GM18505 (cell line): ENCODE measurements at regions not wholly inside any gene's neighbourhood (a gene's known extent, or its start where the extent isn't known, plus 50 kb on each side); places are given as distances from the start of the nearest gene placed in this dataset.

ENCODE experiments used
- ATAC-seq: cut with Tn5 transposase; IDR thresholded peaks from one replicate; pipeline ENCODE4 v1.9.1; 2021; ENCODE audit not compliant: unreplicated experiment
- POLR2A ChIP-seq: IDR thresholded peaks from 4 replicates; pipeline ENCODE4 v1.6.1; 2011; ENCODE audit warnings: borderline replicate concordance; ENCODE audit not compliant: insufficient read depth, insufficient read length; ENCODE audit errors: extremely low read depth

DNA sequence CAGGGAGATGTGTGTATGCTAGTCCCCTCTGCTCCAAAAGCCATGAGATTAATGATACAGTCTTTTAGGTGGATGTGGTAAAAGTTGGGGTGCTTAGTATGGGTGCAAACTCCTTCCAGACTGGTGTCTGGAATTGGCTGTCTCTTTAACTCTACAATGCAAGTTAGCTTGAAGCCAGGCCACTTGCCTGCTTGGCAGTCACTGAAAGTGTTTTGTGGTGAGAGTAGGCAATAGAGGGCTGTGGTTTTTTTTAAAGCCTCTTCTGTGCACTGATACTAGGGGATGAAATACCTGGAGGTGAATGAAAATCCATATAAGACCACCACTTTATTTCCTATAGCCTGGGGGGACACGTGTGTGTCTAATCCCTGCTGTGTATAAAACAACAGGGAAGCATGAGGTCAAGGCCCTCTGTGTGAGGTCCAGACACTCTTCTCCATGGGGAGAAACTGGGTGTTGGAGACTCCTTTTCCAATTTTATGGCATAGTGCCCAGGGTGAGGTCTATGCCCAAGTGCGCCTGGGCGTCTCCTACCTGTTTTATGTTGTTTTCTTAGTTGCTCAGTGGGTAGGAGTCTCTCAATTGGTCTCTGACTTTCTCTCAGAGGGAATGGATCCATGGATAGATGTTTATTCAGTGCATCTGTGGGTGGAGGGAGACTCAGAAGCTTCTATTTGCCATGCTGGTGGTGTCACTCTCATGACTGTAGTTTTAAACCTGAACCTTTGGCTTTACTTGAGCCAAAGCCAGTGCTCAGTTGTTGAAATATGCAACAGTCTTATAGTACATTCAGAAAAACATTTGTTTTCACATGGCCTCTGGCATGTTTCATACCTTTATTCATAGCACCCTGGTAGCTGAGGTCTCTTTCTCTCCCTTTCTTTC, 327.8 kb upstream of the ATP11B start:
- ATAC-seq: no peak
- no peak for TF ChIP-seq POLR2A

GRCh38 chr3:182469086-182469485, 324.2 kb upstream of the ATP11B start:
- no peak for TF ChIP-seq POLR2A

GRCh38 chr3:182470187-182470586, 323.1 kb upstream of the ATP11B start:
- no peak for ATAC-seq
- no peak for TF ChIP-seq POLR2A

More at GRCh38 chr3:182469086-182469485, 324.2 kb upstream of the ATP11B start:
- no peak for ATAC-seq

GRCh38 chr3:182473191-182473710, 320.1 kb upstream of the ATP11B start:
- TF ChIP-seq POLR2A: no peak
- ATAC-seq: no peak

DNA sequence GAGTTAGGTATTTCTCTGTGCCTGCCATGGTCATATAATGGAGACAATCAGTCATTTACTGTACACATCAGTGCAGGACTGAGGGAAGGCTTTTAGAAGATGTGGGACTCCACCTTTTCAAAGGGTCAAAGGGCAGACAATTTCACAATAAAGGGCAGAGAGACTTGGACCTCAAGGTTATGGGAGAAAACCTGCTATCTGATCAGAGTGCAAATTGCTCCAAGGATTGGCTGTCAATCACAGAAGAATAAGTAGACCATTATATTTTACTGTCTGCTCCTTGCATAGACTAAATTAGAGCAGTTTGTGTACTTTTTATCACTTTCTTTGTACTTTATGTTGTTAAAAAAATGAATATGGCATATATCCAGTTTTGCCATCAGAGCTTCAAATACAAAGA, 314.9 kb upstream of the ATP11B start:
- no peak for TF ChIP-seq POLR2A
- ATAC-seq: no peak

DNA sequence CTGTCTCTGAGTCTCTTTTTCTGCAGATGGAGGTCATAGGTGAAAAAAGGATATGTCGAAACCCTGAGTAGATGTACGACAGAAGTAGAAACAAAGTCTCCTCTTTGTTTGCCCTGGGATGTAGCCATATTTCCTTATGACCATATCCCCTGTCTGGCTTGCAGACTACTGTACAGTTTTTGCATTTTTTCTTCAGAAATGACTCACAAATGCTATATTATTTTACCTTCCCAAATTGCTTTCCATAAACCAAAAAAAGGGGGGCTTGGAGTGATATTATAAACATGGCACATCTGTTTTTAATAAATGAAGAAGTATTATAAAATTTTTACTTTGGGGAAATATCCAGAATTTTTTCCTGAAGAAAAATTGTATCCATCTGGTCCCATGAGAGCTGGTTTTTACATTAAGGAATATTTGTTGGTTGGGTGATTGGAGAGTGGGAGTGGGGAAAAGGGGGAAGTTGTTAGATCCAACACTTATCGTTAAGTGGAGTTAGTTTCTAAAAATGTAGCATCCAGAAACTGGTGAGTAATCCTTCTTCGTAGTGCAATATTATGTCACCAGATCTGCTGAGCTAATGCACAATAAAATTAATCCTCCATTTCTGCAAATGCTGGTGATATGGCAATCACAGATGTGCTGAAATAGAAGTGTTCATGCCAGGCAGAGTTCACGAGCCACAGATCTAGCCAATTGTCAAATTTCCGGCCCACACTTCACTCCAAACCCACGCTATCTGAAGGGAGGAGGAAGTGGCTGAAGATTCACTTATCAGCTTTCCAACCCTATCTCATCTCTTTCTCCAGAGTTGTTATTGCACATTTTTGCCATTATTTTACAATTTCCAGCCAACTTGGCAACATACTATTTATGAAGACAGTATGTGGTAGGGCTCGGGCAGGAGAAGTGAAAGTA, 313.6 kb upstream of the ATP11B start:
- TF ChIP-seq POLR2A: no peak
- ATAC-seq: no peak

GRCh38 chr3:182482705-182483104, 310.6 kb upstream of the ATP11B start:
- no peak for ATAC-seq
- no peak for TF ChIP-seq POLR2A

GRCh38 chr3:182484682-182485081, 308.6 kb upstream of the ATP11B start:
- ATAC-seq: no peak
- TF ChIP-seq POLR2A: no peak

DNA sequence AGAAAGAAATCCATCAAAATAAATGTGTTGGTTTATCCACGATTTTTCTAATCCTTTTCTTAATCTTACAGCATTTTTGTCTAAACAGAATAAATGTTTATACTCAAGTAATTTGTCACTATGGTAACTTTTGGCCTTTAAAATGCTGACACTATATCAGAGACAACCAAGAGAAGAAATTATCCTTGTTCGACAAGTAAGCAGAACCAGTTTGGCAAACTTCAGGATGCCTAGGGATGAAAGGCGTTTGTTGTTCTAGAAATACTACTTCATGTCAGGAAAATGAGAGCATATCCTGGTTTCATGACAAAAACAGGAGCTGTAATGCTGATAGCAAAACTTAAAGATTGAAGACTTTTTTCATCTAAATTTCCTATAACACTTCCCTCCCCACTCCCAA, 308.0 kb upstream of the ATP11B start:
- no peak for TF ChIP-seq POLR2A
- ATAC-seq: no peak

DNA sequence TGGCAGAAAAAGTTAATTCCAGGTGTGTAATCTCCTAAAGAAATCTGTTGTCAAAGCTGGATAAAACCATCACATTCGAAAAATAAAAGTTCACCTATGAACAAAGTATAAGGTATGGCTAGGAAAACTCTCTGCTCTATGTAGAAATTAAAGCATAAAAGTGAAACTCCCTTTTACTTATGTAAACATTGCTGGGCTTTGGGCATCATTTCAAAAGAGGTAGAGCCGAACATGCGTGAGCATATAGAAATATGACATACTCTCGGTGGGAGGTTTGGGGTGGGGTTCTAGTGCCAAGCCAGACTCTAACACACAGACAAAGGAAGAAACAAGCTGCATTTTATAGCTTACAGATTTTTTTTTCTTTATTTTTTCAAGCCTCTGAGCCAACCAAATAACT, 306.8 kb upstream of the ATP11B start:
- TF ChIP-seq POLR2A: no peak
- ATAC-seq: no peak

DNA sequence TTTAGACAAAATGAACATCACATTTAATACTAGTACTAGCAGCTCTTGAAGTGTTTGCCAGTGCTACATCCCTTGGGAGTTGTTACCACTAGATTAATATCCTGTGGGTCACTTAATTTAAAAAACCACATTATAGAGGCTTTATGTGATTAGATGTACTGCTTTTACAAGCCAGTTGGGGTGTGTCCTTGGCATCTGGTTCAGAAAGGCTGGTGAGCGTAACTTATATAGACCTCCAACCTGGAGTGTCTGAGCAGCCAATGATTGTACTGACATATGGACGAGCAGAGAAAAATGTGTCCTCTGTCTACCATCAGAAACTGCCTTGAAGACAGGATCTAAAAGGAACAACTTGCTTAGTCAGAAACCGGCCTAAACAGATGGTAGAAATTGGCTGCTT, 306.2 kb upstream of the ATP11B start:
- ATAC-seq: no peak

DNA sequence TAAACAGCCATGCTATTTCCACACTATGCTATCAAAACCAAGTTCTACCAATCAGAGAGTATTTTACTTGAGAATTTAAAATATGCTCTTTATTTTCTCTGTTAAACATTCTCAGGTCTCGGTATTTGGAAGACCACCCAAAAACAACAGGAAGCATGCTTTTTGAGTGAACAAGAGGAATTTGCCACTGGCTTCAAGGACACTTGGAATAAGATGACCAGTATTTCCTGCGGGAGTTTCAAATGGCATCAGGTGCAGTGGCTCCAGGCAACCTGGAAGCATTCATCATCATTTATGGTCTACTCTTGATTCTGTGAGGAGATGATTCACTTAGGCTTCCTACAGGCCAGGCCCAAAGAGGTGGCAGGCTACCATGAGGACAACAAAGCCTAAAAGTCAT, 305.7 kb upstream of the ATP11B start:
- no peak for TF ChIP-seq POLR2A
- no peak for ATAC-seq

More for the DNA sequence above, 306.2 kb upstream of the ATP11B start:
- no peak for TF ChIP-seq POLR2A
